Erythroblast (primary cell): ENCODE measurements at regions not wholly inside any gene's neighbourhood (a gene's known extent, or its start where the extent isn't known, plus 50 kb on each side); places are given as distances from the start of the nearest gene placed in this dataset.

Experiments
- GATA1 ChIP-seq: IDR thresholded peaks from 2 replicates; pipeline ENCODE4 v1.6.1; 2011; ENCODE audit warnings: low read depth, mild to moderate bottlenecking, control low read depth, low read length, moderate library complexity
- POLR2A ChIP-seq: IDR thresholded peaks from 2 replicates; pipeline ENCODE4 v1.6.1; 2011; ENCODE audit warnings: mild to moderate bottlenecking, low read length

- no peak for TF ChIP-seq POLR2A
- TF ChIP-seq GATA1: no peak
These were observed 675.0 kb downstream of the IRS1 start for GRCh38 chr2:226124548-226125011.
